Stimulated activated memory B cell treated with anti-CD40 and anti-IgM and Interleukin-4, amounts not matched to agents 10 μg/mL and 1 μg/mL and 100 μg/mL, for 72 hours (primary cell): ENCODE measurements at regions not wholly inside any gene's neighbourhood (a gene's known extent, or its start where the extent isn't known, plus 50 kb on each side); places are given as distances from the start of the nearest gene placed in this dataset.
"Not testable (repeated sequence)": the region's sequence is repeated elsewhere in the genome, so short reads cannot be mapped to it uniquely, and the experiment has no call there.

ENCODE experiments used
- ATAC-seq: fragments of 150-1000 bp; cut with Tn5 transposase; 2 replicates; pipeline ENCODE4 v1.10.0; 2021
- H3K27ac Mint-ChIP-seq: one replicate; pipeline ENCODE4 v1.8.0; 2022; ENCODE audit warnings: mild to moderate bottlenecking, mixed read lengths
- H3K27me3 Mint-ChIP-seq: one replicate; pipeline ENCODE4 v1.8.0; 2022; ENCODE audit warnings: mixed read lengths
- H3K36me3 Mint-ChIP-seq: one replicate; pipeline ENCODE4 v1.8.0; 2022; ENCODE audit warnings: mixed read lengths
- H3K4me1 Mint-ChIP-seq: one replicate; pipeline ENCODE4 v1.8.0; 2022; ENCODE audit warnings: mixed read lengths
- H3K4me3 Mint-ChIP-seq: one replicate; pipeline ENCODE4 v1.8.0; 2022; ENCODE audit warnings: mild to moderate bottlenecking, moderate library complexity, mixed read lengths
- H3K9me3 Mint-ChIP-seq: one replicate; pipeline ENCODE4 v1.8.0; 2022; ENCODE audit warnings: mixed read lengths

GRCh38 chr4:58453956-58454355 is 1343.8 kb upstream of the IGFBP7 start:
- H3K4me1 Mint-ChIP-seq = no peaks in the 10 kb centered on the region
- ATAC-seq = peak; percentile 47
- H3K9me3 Mint-ChIP-seq = peaks cover 6% of the 10 kb centered on the region
- no peak overlapping the region for H3K4me3 Mint-ChIP-seq
- no peak overlapping the region for H3K27ac Mint-ChIP-seq
- H3K36me3 Mint-ChIP-seq = no peaks in the 10 kb centered on the region
- H3K27me3 Mint-ChIP-seq = no peaks in the 10 kb centered on the region

GRCh38 chr4:58451707-58452106 is 1341.5 kb upstream of the IGFBP7 start:
- ATAC-seq = no peak
- Mint-ChIP-seq H3K4me1 (no peaks in the 10 kb centered on the region), H3K9me3 (peaks cover 4% of the 10 kb centered on the region), H3K36me3 (no peaks in the 10 kb centered on the region), H3K4me3 (no peak overlapping the region), H3K27ac (no peak overlapping the region), H3K27me3 (no peaks in the 10 kb centered on the region)

GRCh38 chr4:58435871-58436270 is 1325.7 kb upstream of the IGFBP7 start:
- Mint-ChIP-seq H3K36me3 (no peaks in the 10 kb centered on the region), H3K27me3 (no peaks in the 10 kb centered on the region), H3K4me3 (no peak overlapping the region), H3K9me3 (peaks cover 10% of the 10 kb centered on the region), H3K27ac (no peak overlapping the region), H3K4me1 (no peaks in the 10 kb centered on the region)
- no peak for ATAC-seq

- Mint-ChIP-seq H3K4me1 (no peaks in the 10 kb centered on the region), H3K36me3 (no peaks in the 10 kb centered on the region), H3K27me3 (no peaks in the 10 kb centered on the region), H3K27ac (no peak overlapping the region), H3K4me3 (no peak overlapping the region), H3K9me3 (no peaks in the 10 kb centered on the region)
- no peak for ATAC-seq
Observed at GRCh38 chr4:58413849-58414248, 1303.7 kb upstream of the IGFBP7 start.

- no peak for ATAC-seq
- no peak overlapping the region for H3K27ac Mint-ChIP-seq
- H3K4me1 Mint-ChIP-seq = no peaks in the 10 kb centered on the region
- H3K36me3 Mint-ChIP-seq = no peaks in the 10 kb centered on the region
- no peaks in the 10 kb centered on the region for H3K27me3 Mint-ChIP-seq
- H3K9me3 Mint-ChIP-seq = no peaks in the 10 kb centered on the region
- no peak overlapping the region for H3K4me3 Mint-ChIP-seq
Observed at GRCh38 chr4:58411904-58412303, 1301.7 kb upstream of the IGFBP7 start.

GRCh38 chr4:58406762-58407161 is 1296.6 kb upstream of the IGFBP7 start:
- ATAC-seq = no peak
- no peaks in the 10 kb centered on the region for H3K4me1 Mint-ChIP-seq
- peaks cover 3% of the 10 kb centered on the region for H3K9me3 Mint-ChIP-seq
- no peak overlapping the region for H3K27ac Mint-ChIP-seq
- H3K4me3 Mint-ChIP-seq = no peak overlapping the region
- H3K36me3 Mint-ChIP-seq = no peaks in the 10 kb centered on the region
- H3K27me3 Mint-ChIP-seq = no peaks in the 10 kb centered on the region

GRCh38 chr4:58368221-58368620 is 1258.0 kb upstream of the IGFBP7 start:
- Mint-ChIP-seq H3K4me3 (no peak overlapping the region), H3K9me3 (peaks cover 14% of the 10 kb centered on the region), H3K27me3 (no peaks in the 10 kb centered on the region), H3K36me3 (no peaks in the 10 kb centered on the region), H3K27ac (no peak overlapping the region), H3K4me1 (no peaks in the 10 kb centered on the region)
- ATAC-seq = no peak

GRCh38 chr4:58360354-58361133 is 1250.4 kb upstream of the IGFBP7 start:
- H3K4me1 Mint-ChIP-seq = no peaks in the 10 kb centered on the region
- H3K4me3 Mint-ChIP-seq = no peak overlapping the region
- H3K27ac Mint-ChIP-seq = no peak overlapping the region
- ATAC-seq = peak; percentile 31
- no peaks in the 10 kb centered on the region for H3K27me3 Mint-ChIP-seq
- H3K36me3 Mint-ChIP-seq = no peaks in the 10 kb centered on the region
- H3K9me3 Mint-ChIP-seq = peaks cover 14% of the 10 kb centered on the region

- Mint-ChIP-seq H3K9me3 (peaks cover 14% of the 10 kb centered on the region), H3K27ac (no peak overlapping the region), H3K36me3 (no peaks in the 10 kb centered on the region), H3K27me3 (no peaks in the 10 kb centered on the region), H3K4me3 (no peak overlapping the region), H3K4me1 (no peaks in the 10 kb centered on the region)
- ATAC-seq = no peak
Observed at GRCh38 chr4:58359590-58359989, 1249.4 kb upstream of the IGFBP7 start.

GRCh38 chr4:58357947-58358346 is 1247.8 kb upstream of the IGFBP7 start:
- no peak overlapping the region for H3K27ac Mint-ChIP-seq
- no peak overlapping the region for H3K4me3 Mint-ChIP-seq
- ATAC-seq = no peak
- peaks cover 14% of the 10 kb centered on the region for H3K9me3 Mint-ChIP-seq
- H3K4me1 Mint-ChIP-seq = no peaks in the 10 kb centered on the region
- H3K36me3 Mint-ChIP-seq = no peaks in the 10 kb centered on the region
- H3K27me3 Mint-ChIP-seq = no peaks in the 10 kb centered on the region

- H3K4me3 Mint-ChIP-seq = no peak overlapping the region
- peaks cover under 1% of the 10 kb centered on the region for H3K9me3 Mint-ChIP-seq
- H3K27ac Mint-ChIP-seq = no peak overlapping the region
- H3K27me3 Mint-ChIP-seq = no peaks in the 10 kb centered on the region
- H3K4me1 Mint-ChIP-seq = no peaks in the 10 kb centered on the region
- H3K36me3 Mint-ChIP-seq = no peaks in the 10 kb centered on the region
- no peak for ATAC-seq
Observed at GRCh38 chr4:58325070-58325469, 1214.9 kb upstream of the IGFBP7 start.

- Mint-ChIP-seq H3K36me3 (no peaks in the 10 kb centered on the region), H3K27me3 (no peaks in the 10 kb centered on the region), H3K4me1 (no peaks in the 10 kb centered on the region), H3K9me3 (peaks cover 4% of the 10 kb centered on the region), H3K4me3 (no peak overlapping the region), H3K27ac (no peak overlapping the region)
- ATAC-seq = no peak
Observed at GRCh38 chr4:58313444-58313843, 1203.3 kb upstream of the IGFBP7 start.

- Mint-ChIP-seq H3K27ac (no peak overlapping the region), H3K4me3 (no peak overlapping the region), H3K36me3 (no peaks in the 10 kb centered on the region), H3K4me1 (no peaks in the 10 kb centered on the region), H3K27me3 (no peaks in the 10 kb centered on the region), H3K9me3 (no peaks in the 10 kb centered on the region)
- ATAC-seq = no peak
Observed at GRCh38 chr4:58303456-58303855, 1193.3 kb upstream of the IGFBP7 start.

- no peak overlapping the region for H3K4me3 Mint-ChIP-seq
Observed at GRCh38 chr4:58301376-58301999, 1191.3 kb upstream of the IGFBP7 start.

GRCh38 chr4:58286335-58286734 is 1176.2 kb upstream of the IGFBP7 start:
- H3K27ac Mint-ChIP-seq = no peak overlapping the region
- H3K36me3 Mint-ChIP-seq = no peaks in the 10 kb centered on the region
- no peak for ATAC-seq
- no peaks in the 10 kb centered on the region for H3K4me1 Mint-ChIP-seq
- no peak overlapping the region for H3K4me3 Mint-ChIP-seq
- H3K9me3 Mint-ChIP-seq = peaks cover 13% of the 10 kb centered on the region
- H3K27me3 Mint-ChIP-seq = no peaks in the 10 kb centered on the region

More at GRCh38 chr4:58301376-58301999, 1191.3 kb upstream of the IGFBP7 start:
- Mint-ChIP-seq H3K36me3 (no peaks in the 10 kb centered on the region), H3K9me3 (no peaks in the 10 kb centered on the region), H3K27ac (no peak overlapping the region), H3K4me1 (no peaks in the 10 kb centered on the region), H3K27me3 (no peaks in the 10 kb centered on the region)
- ATAC-seq = no peak

- H3K9me3 Mint-ChIP-seq, H3K4me1 Mint-ChIP-seq, H3K27me3 Mint-ChIP-seq, H3K4me3 Mint-ChIP-seq, ATAC-seq, H3K36me3 Mint-ChIP-seq, H3K27ac Mint-ChIP-seq: not testable (repeated sequence)
Observed at GRCh38 chr4:58280928-58281327, 1170.7 kb upstream of the IGFBP7 start.
